ENCODE measurements at regions not wholly inside any gene's neighbourhood (a gene's known extent, or its start where the extent isn't known, plus 50 kb on each side); places are given as distances from the start of the nearest gene placed in this dataset.

- 90 to 93% methylated on average over 5 of the region's 5 CpGs for WGBS, 2 donors
- Histone ChIP-seq H3K9me3 (no peaks in the 10 kb centered on the region), H3K27ac (no peak overlapping the region), H3K4me1 (no peaks in the 10 kb centered on the region), H3K27me3 (no peaks in the 10 kb centered on the region), H3K36me3 (no peaks in the 10 kb centered on the region), H3K4me3 (replicated peaks in 1 of 3) (no peak overlapping the region)
- TF ChIP-seq POLR2A (IDR thresholded peaks at IDR 0.05), result no peak
- TF ChIP-seq CTCF (IDR thresholded peaks at IDR 0.05), result no peak
- intact Hi-C loops (cut with DNase I), result no loop called here
- DNase-seq, result no peak
Observed at GRCh38 chr3:3701949-3702348, 97.3 kb upstream of the LRRN1 start.

DNA sequence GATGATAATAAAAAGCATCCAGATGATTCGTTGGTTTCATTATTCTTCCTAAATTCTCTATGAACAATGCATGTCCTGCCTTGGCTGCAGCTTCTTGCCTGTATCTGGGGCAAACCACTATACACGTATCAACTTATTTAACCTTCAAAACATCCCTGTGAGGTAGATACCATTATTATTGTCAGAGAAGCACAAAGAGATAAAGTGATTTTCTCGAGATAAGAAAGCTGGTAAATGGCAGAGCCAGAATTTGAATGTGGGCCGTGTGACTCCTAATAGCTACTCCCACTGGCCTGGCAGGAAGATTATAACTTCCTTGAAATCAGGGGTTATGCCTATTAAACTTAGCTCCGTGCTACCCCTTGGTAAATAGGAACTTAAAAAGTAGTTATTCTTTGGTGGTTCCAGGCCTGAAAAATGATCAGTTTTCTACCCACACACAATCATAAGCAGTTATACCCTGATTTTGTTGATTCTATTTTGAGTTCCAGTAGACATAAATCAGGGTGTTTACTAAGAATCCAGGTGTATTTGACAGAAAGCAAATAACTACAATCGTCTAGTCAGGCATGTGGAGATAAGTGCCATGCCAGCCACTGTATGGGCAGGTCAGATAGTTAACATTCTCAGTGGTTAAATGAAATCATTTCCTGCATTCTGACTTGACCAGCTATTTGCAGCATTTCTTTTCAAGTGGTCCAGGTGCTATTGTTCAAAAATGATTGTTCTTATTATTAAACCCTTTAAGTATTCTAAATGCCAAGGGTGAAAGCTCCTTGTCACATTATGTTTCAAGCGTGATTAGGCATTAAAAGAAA, 99.2 kb upstream of the LRRN1 start:
- H3K36me3 ChIP-seq, result no peaks in the 10 kb centered on the region
- no peaks in the 10 kb centered on the region for H3K27me3 ChIP-seq
- no peak for DNase-seq
- H3K27ac ChIP-seq, result no peak overlapping the region
- intact Hi-C loops (cut with DNase I), result no loop called here
- TF ChIP-seq CTCF (IDR thresholded peaks at IDR 0.05), result no peak
- TF ChIP-seq POLR2A (IDR thresholded peaks at IDR 0.05), result no peak
- H3K4me3 ChIP-seq (replicated peaks in 1 of 3), result no peak overlapping the region
- no peaks in the 10 kb centered on the region for H3K9me3 ChIP-seq
- H3K4me1 ChIP-seq, result no peaks in the 10 kb centered on the region
- WGBS, 2 donors, result 70 to 77% methylated on average over 7 of the region's 7 CpGs

DNA sequence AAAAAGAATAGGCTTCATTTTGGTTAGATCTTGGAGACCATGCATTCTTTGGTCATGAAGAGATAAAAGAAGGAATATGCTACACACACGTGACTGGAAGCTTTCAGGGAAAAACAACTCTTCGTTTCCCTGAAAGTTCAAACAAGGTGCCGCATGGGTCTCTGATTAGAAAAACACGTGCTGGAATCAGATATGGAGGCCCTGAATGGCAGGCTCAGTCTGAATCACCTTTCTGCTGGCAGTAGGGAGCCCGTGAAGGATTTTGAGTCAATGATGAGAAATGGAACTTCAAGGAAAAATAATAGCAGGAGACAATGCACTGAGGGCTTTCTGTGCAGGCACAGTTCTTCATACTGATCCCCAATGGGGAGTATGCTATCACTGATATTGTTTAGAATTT, 99.8 kb upstream of the LRRN1 start:
- Histone ChIP-seq H3K27me3 (no peaks in the 10 kb centered on the region), H3K4me1 (no peaks in the 10 kb centered on the region), H3K27ac (no peak overlapping the region), H3K9me3 (no peaks in the 10 kb centered on the region), H3K36me3 (no peaks in the 10 kb centered on the region), H3K4me3 (replicated peaks in 1 of 3) (no peak overlapping the region)
- 85 to 92% methylated on average over 5 of the region's 5 CpGs for WGBS, 2 donors
- DNase-seq, result no peak
- intact Hi-C loops (cut with DNase I), result no loop called here
- no peak for TF ChIP-seq POLR2A (IDR thresholded peaks at IDR 0.05)
- no peak for TF ChIP-seq CTCF (IDR thresholded peaks at IDR 0.05)

DNA sequence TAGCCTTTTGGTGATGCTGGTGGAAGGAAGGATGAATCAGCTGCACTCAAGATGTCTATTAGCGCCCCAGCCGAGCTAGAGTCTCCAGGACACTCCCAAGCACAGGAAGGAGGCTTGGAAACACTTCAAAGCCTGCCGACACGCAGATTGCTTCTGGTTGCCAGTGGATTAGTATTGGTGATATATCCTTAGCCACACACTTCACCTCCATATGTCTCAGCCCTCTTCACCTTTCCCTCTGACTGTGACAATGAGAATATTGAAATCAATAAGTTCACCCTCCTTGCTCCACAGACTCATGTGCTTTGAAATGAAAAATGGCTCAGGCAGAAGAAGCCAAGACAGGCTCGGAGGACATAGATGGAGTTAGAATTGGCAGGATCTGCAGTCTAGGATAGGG, 102.9 kb upstream of the LRRN1 start:
- no peak overlapping the region for H3K4me3 ChIP-seq (replicated peaks in 1 of 3)
- TF ChIP-seq POLR2A (IDR thresholded peaks at IDR 0.05), result no peak
- TF ChIP-seq CTCF (IDR thresholded peaks at IDR 0.05), result no peak
- H3K27ac ChIP-seq, result no peak overlapping the region
- no peak for DNase-seq
- H3K36me3 ChIP-seq, result no peaks in the 10 kb centered on the region
- WGBS, 2 donors, result 66 to 72% methylated on average over 5 of the region's 5 CpGs
- H3K4me1 ChIP-seq, result no peaks in the 10 kb centered on the region
- no peaks in the 10 kb centered on the region for H3K9me3 ChIP-seq
- H3K27me3 ChIP-seq, result no peaks in the 10 kb centered on the region
- intact Hi-C loops (cut with DNase I), result no loop called here

- Histone ChIP-seq H3K9me3 (no peaks in the 10 kb centered on the region), H3K36me3 (no peaks in the 10 kb centered on the region), H3K4me1 (no peaks in the 10 kb centered on the region), H3K27me3 (no peaks in the 10 kb centered on the region), H3K27ac (no peak overlapping the region), H3K4me3 (replicated peaks in 1 of 3) (no peak overlapping the region)
- TF ChIP-seq CTCF (IDR thresholded peaks at IDR 0.05), result no peak
- TF ChIP-seq POLR2A (IDR thresholded peaks at IDR 0.05), result no peak
- WGBS, 2 donors, result 100% methylated on average over 1 of the region's 1 CpG; no CpG with 5 or more reads in 1 of the 2 donors
- no peak for DNase-seq
- intact Hi-C loops (cut with DNase I), result no loop called here
Observed at GRCh38 chr3:3693593-3693992, 105.6 kb upstream of the LRRN1 start.
